ENCODE measurements at regions not wholly inside any gene's neighbourhood (a gene's known extent, or its start where the extent isn't known, plus 50 kb on each side); places are given as distances from the start of the nearest gene placed in this dataset.
A peak's percentile ranks its signal among the peaks of the same experiment; 100 is the strongest.
"Not testable (repeated sequence)": the region's sequence is repeated elsewhere in the genome, so short reads cannot be mapped to it uniquely, and the experiment has no call there.

DNA sequence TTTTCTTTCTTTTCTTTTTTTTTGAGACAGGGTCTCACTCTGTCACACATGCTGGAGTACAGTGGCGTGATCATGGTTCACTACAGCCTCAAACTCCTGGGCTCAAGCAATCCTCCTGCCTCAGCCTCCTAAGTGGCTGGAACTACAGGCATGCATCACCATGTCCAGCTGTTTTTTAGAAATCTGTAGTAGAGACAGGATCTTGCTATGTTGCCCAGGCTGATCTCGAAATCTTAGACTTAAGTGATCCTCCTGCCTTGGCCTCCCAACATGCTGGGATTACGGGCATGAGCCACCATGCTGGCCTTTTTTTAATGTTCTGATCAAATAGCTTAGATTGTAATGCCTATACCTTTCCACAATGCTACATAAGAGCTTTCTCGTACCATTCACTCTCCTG, 107.0 kb upstream of the KCTD7 start:
- no peak for TF ChIP-seq CTCF (IDR thresholded peaks at IDR 0.05; ENCODE audit: unreplicated experiment)
- Mint-ChIP-seq H3K4me1 (ENCODE audit: insufficient read depth, unreplicated experiment) (no peaks in the 10 kb centered on the region), H3K27ac (ENCODE audit: low read depth, unreplicated experiment) (no peak overlapping the region), H3K4me3 (ENCODE audit: unreplicated experiment) (no peak overlapping the region), H3K36me3 (ENCODE audit: insufficient read depth, unreplicated experiment) (peaks cover 16% of the 10 kb centered on the region), H3K9me3 (ENCODE audit: unreplicated experiment) (no peaks in the 10 kb centered on the region), H3K27me3 (ENCODE audit: insufficient read depth, unreplicated experiment) (no peaks in the 10 kb centered on the region)
- intact Hi-C loops (cut with micrococcal nuclease): no loop called here
- ChIA-PET CTCF (interaction anchor here (0.7 kb wide), 2 partner anchors 36 to 685 kb away, joined by 3 read pairs; no protein-coding TSS in a partner anchor), POLR2A (no interaction called here)
- no TSS peak for BruUV-seq (replicated peaks)
- DNase-seq (ENCODE audit: unreplicated experiment): no peak

DNA sequence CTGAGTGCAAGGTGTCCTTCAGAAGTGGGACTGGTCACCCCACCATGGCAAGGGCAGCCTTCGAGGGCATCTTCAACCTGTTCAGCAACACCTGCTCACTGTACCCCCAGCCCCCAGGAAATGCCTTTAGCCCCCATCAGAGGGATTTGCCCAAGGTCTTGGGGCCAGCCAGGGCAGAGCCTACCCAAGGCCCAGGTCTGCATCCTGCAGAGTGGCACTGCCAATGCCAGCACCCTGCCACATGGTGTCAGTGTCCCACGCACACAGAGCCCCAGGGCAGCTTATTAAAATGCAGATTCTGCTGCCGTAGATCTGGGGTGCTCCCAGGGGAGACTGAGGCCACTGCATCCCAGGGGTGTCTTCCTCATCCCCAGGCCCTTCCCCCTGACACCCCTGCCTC, 106.2 kb upstream of the KCTD7 start:
- TF ChIP-seq CTCF (IDR thresholded peaks at IDR 0.05; ENCODE audit: unreplicated experiment): peak; percentile 25
- no peak overlapping the region for H3K4me3 Mint-ChIP-seq (ENCODE audit: unreplicated experiment)
- POLR2A ChIA-PET: no interaction called here
- H3K27ac Mint-ChIP-seq (ENCODE audit: low read depth, unreplicated experiment): no peak overlapping the region
- peaks cover 16% of the 10 kb centered on the region for H3K36me3 Mint-ChIP-seq (ENCODE audit: insufficient read depth, unreplicated experiment)
- no TSS peak for BruUV-seq (replicated peaks)
- H3K4me1 Mint-ChIP-seq (ENCODE audit: insufficient read depth, unreplicated experiment): no peaks in the 10 kb centered on the region
- H3K9me3 Mint-ChIP-seq (ENCODE audit: unreplicated experiment): no peaks in the 10 kb centered on the region
- intact Hi-C loops (cut with micrococcal nuclease): no loop called here
- H3K27me3 Mint-ChIP-seq (ENCODE audit: insufficient read depth, unreplicated experiment): no peaks in the 10 kb centered on the region
- CTCF ChIA-PET: interaction anchor here (0.6 to 0.7 kb wide), 2 partner anchors 9 to 385 kb away, joined by 3 to 4 read pairs; no protein-coding TSS in a partner anchor
- DNase-seq (ENCODE audit: unreplicated experiment): no peak

DNA sequence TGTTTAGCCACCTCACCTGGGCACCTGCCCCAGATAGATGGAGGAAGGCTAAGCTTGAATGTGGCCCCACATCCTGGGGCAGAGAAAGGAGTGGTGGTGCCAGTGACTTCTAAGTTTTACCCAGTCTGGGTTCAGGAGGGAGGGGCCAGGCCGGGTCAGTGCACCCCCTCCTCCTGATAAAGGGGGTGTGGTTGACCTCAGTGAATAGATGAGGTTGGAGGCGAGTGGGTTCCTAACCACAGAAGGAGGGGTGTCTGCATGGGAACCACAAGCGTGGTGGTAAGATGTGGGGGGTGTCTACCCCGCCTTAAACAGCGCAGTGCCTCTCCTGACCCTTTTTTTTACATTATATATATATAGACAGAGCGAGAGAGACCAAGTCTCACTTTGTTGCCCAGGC, 105.3 kb upstream of the KCTD7 start:
- no peaks in the 10 kb centered on the region for H3K9me3 Mint-ChIP-seq (ENCODE audit: unreplicated experiment)
- H3K4me3 Mint-ChIP-seq (ENCODE audit: unreplicated experiment): no peak overlapping the region
- no peak for TF ChIP-seq CTCF (IDR thresholded peaks at IDR 0.05; ENCODE audit: unreplicated experiment)
- CTCF ChIA-PET: interaction anchor here (0.6 to 0.7 kb wide), 2 partner anchors 9 to 35 kb away, joined by 3 to 4 read pairs; no protein-coding TSS in a partner anchor
- intact Hi-C loops (cut with micrococcal nuclease): no loop called here
- no TSS peak for BruUV-seq (replicated peaks)
- DNase-seq (ENCODE audit: unreplicated experiment): no peak
- H3K36me3 Mint-ChIP-seq (ENCODE audit: insufficient read depth, unreplicated experiment): peaks cover 16% of the 10 kb centered on the region
- H3K27ac Mint-ChIP-seq (ENCODE audit: low read depth, unreplicated experiment): no peak overlapping the region
- H3K27me3 Mint-ChIP-seq (ENCODE audit: insufficient read depth, unreplicated experiment): no peaks in the 10 kb centered on the region
- H3K4me1 Mint-ChIP-seq (ENCODE audit: insufficient read depth, unreplicated experiment): no peaks in the 10 kb centered on the region
- POLR2A ChIA-PET: no interaction called here

GRCh38 chr7:66524738-66525137, 103.9 kb upstream of the KCTD7 start:
- Mint-ChIP-seq H3K9me3 (ENCODE audit: unreplicated experiment) (no peaks in the 10 kb centered on the region), H3K4me3 (ENCODE audit: unreplicated experiment) (no peak overlapping the region), H3K4me1 (ENCODE audit: insufficient read depth, unreplicated experiment) (no peaks in the 10 kb centered on the region), H3K27ac (ENCODE audit: low read depth, unreplicated experiment) (no peak overlapping the region), H3K27me3 (ENCODE audit: insufficient read depth, unreplicated experiment) (no peaks in the 10 kb centered on the region), H3K36me3 (ENCODE audit: insufficient read depth, unreplicated experiment) (peaks cover 22% of the 10 kb centered on the region)
- no TSS peak for BruUV-seq (replicated peaks)
- intact Hi-C loops (cut with micrococcal nuclease): no loop called here
- no peak for TF ChIP-seq CTCF (IDR thresholded peaks at IDR 0.05; ENCODE audit: unreplicated experiment)
- CTCF ChIA-PET: interaction anchor here (1.1 kb wide), 1 partner anchor 11 kb away, joined by 3 read pairs; no protein-coding TSS in a partner anchor
- no peak for DNase-seq (ENCODE audit: unreplicated experiment)
- POLR2A ChIA-PET: no interaction called here

GRCh38 chr7:66526782-66527181, 101.9 kb upstream of the KCTD7 start:
- H3K27ac Mint-ChIP-seq (ENCODE audit: low read depth, unreplicated experiment); H3K4me1 Mint-ChIP-seq (ENCODE audit: insufficient read depth, unreplicated experiment); H3K27me3 Mint-ChIP-seq (ENCODE audit: insufficient read depth, unreplicated experiment); CTCF ChIA-PET; BruUV-seq (replicated peaks); intact Hi-C loops (cut with micrococcal nuclease); DNase-seq (ENCODE audit: unreplicated experiment); POLR2A ChIA-PET; H3K4me3 Mint-ChIP-seq (ENCODE audit: unreplicated experiment); H3K9me3 Mint-ChIP-seq (ENCODE audit: unreplicated experiment): not testable (repeated sequence)
- peaks cover 26% of the 10 kb centered on the region for H3K36me3 Mint-ChIP-seq (ENCODE audit: insufficient read depth, unreplicated experiment)
